ENCODE measurements at regions not wholly inside any gene's neighbourhood (a gene's known extent, or its start where the extent isn't known, plus 50 kb on each side); places are given as distances from the start of the nearest gene placed in this dataset.
"Not testable (repeated sequence)": the region's sequence is repeated elsewhere in the genome, so short reads cannot be mapped to it uniquely, and the experiment has no call there.

DNA sequence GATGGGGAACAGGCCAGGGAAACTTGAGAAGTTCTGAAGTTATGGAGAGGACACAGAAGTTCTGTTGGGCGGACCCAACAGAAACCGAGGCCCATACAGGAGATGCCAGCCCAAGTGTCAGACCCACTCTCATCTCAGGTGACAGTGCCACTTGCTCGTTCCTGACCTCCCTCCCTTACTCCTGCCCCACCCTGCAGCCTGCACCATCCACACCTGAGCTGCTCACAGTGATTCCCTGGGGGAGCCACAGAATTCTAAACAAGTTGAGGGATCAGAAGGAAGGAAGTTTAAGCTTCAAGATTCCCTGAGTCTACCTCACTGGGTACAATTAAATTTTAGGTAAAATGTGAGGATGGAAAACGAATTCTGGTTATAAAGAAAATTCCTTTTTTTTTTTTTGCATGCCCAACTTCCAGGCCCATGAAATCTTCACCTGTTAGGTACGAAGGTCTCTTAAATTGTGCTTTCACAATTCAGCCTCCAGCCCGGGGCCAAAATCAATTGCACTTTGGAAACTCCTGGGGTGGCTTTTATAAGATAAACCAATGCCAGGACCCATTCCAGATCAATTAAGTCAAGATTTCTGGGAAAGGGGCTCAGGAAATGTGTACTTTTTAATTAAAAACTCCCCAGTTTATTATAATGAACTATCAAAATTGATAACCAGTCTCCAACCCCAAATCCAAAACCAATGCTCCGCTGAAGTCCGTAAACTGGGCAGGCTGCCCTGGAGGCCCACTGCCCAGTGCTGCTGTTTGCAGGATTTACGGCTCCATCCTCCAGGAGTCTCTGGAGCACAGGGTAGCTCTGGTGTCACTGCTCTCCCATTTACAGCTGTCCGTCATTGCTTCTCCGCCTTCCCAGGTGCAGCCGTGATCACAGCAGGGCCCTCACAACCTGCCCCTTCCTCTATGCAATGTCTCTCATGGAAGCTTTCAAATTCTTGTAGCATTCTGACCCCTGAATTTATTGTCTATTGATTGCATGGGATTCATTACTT, 643.5 kb downstream of the UQCRFS1 start:
- no peak for DNase-seq (ENCODE audit: low spot score)

DNA sequence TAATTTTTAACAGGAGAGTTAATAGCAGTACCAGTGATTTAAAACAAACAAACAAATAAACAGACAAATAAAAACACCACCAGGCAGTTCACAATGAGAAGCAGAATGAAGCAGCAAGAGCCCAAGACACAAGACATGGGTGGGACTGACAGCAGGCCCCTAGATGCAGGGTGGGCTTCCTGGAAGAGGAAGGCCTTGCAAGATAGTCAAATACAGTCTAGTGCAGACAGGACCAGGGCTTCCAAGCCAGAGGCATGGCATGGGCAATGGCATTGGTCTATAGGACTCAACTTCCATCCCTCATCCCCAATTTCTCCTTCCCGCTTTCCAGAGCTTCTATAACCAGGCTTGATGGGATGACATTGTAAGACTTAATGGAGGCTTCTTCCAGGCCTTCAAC, 645.1 kb downstream of the UQCRFS1 start:
- no peak for DNase-seq (ENCODE audit: low spot score)

DNA sequence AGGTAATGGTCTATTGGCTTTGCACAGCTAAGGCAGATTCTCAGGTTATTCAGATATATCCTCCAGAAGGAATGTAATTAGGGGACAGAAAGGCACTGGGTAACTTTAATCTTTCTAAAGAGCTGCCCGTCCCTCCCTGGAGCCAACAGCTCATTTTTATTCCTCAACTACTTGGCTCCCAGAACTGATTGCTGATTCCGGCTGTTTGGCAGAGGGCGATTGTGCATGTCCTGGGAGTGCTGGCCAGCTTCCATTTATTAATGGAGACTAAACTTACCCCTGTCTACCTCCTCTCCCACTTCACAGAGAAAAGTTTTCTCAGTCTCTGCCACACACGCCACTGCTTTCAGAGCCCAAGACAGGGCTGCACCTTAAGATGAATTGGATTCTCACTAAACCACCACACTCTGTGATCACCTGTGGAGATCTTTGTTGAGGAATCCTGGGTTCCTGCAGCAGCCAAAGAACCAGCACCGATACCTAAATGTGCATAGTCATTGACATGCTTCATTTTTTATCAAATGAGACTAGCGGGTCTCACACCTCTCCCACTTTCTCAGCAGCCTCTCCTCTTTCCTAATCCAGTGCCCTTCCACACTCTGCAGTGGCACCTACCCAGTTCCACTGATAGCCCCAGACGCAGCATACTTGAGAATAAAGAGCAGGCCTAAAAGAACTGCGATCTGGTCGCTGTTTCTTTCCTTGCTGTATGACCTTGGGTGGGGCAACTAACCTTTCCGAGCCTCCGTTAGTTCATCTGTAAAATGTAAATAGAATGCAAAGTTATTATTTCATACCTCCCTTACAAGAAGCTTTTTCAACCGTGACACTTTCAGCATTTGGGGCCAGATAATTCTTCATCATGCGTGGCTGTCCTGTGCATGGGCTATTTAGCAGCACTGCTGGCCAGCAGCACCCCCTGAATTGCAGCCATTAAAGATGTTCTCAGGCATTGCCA, 648.7 kb downstream of the UQCRFS1 start:
- no peak for DNase-seq (ENCODE audit: low spot score)

DNA sequence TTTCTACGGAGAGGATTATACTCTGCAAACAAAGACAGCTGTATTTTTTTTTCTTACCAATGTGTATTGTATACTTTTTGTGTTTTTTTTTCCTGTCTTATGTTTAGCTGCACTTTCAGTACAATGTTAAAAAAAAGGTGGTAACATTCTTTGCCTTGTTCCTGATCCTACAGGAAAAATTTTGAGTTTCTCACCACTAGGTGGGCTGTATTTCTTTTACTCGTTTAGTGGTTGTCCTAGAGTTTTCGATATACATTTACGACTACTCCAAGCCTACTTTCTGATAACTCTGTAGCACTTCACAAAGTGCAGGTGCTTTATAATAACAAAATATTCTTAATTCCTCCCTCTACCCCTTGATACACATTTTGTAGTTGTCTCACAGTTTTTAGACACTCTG, 652.2 kb downstream of the UQCRFS1 start:
- DNase-seq (ENCODE audit: low spot score): no peak

DNA sequence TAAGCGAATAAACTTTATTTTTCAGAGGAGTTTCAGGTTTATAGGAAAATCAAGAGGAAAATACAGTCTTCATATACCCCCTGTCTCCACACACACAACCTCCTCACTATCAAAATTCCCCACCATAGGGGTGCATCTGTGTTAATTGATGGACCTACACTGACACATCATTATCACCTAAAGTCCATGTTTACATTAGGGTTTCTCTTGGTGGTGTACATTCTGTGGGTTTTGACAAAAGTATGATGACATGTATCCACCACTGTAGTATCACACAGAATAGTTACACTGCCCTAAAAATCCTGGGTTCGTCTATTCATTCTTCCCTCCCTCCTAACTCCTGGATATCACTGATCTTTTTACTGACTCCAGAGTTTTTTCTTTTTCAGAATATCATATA, 654.2 kb downstream of the UQCRFS1 start:
- no peak for DNase-seq (ENCODE audit: low spot score)

DNA sequence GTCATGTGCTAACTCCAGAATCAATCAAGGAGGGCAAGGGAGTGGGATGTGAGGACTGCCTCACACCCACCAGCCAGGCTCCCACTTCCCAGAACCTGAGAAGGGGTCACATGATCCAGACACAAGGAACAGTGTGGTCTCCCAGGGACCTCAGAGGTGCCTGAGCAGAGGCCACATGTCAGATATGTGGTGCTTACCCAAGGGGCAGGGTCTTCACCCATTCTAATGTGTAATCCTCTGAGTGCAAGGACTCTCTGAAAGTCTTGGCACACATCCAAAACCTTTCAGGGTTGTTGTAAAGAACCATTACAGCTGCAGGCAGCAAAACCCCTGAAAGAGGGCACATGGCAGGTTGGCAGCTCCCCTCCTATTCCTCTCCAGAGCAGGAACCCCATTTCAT, 656.6 kb downstream of the UQCRFS1 start:
- no peak for DNase-seq (ENCODE audit: low spot score)

DNA sequence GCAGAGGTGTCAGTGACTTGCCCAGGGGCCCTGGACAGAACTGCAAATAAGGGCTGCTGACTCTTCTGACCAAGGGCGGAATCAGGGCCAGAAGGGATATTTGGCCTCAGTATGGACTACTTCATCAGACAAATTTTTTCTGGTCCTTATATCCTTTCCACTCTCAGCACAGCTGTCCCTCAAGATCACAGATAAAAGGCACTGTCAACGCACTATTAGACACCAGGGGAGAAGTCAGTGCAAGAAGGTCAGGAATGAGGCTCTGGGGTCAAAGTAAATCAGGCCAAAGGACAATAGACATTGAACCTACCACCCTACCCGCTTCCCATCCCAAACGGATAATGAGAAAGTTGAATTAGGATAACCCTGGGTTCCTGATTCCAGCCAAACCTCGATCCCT, 657.6 kb downstream of the UQCRFS1 start:
- no peak for DNase-seq (ENCODE audit: low spot score)

DNA sequence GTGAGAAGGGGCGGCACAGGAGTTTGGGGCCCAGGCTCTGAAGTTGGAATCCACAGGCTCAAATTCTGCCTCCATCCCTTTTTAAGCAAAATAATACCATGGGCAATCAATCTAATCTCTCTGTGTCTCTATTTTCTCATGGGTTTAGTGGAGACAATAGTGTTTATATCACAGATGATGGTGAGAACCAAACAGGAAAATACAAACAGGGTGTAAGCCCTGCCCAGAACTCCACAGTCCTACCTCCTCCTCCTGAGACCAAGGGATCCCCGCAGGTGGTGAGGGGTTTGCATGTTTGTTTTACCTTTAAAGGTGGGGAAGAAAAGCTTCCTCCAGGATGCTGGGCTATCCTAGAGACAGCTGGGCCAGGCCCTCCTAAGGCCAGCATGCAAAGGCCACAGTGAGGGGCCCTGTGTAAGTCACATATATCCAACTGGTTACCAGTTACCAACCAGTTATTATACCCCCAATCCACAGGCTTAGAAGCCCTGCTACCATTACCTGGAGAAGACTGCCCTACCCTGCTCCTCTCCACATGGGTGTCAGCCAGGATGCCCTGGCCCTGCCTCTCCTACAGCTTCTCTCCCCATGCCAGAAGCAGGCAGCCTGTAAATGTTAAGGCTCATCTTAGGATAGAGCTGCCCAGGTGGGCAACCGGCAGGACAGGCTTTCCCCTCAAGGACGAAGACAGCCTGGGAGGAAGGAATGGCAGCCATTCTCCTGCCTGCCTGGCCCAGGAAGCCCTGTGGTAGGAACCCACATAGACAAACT, 658.4 kb downstream of the UQCRFS1 start:
- no peak for DNase-seq (ENCODE audit: low spot score)

DNA sequence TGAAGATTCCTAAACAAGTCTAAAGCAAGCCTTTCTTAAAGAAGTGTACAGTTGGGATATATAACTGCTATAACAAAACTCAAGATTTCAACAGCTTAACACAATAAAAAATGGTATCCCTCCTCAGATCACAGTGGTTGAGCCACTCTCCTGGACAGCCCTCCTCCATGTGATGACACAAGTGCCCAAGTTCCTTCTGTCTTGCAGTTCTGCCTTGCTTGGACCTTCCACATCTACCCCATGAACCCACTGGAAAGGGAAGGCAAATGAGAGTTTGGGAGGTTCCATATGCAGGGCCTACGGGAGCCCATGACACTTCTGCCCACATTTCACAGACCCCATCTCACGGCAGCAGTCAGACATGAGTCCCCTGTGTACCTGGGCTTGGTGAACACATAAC, 659.2 kb downstream of the UQCRFS1 start:
- no peak for DNase-seq (ENCODE audit: low spot score)

DNA sequence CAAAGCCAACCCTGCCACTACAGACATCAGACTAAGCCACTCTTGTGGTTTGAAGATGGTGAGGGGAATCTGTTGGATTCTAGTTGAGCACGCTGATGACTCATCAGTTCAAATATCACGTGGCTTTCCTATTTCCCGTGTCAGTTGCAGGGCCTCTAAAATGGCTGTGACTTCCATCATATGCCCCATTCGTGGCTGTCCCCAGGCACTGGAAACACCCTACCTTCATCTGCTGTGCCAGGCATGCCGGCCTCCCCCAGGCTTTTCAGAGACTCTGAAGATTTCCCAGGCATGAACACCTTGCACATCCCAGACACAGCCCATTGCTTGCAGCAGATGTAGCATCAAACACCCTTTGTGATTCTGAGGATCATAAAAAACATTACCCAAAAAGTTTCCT, 659.9 kb downstream of the UQCRFS1 start:
- no peak for DNase-seq (ENCODE audit: low spot score)

DNA sequence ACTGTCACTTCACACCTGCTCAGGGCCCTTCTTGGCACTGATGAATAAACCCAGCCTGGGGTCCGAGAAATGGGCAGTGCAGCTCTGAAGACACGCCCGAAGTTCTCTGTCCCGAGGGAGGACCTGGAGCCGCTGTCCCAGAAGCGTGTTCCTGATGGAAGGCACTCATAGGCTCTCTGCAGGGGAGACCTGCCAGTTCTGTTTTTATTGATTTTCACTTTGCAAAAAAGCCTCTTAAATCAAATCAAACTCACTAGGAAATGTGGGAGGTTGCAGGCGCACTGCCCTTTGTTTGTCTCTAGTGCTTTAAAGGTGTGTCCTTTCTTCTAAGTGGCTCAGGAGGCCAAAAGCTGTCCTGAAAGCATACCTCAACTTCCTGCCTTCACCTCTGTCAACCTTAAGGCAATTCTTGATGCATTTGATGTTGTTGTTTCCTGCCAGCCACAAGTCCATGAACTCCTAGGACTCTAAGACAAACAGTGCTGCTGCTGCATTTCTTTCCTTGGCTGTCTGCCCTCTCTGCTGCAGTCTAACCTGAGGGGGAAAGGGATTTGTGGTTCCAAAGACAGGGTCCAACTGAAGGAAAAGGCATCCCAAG, 663.2 kb downstream of the UQCRFS1 start:
- no peak for DNase-seq (ENCODE audit: low spot score)

DNA sequence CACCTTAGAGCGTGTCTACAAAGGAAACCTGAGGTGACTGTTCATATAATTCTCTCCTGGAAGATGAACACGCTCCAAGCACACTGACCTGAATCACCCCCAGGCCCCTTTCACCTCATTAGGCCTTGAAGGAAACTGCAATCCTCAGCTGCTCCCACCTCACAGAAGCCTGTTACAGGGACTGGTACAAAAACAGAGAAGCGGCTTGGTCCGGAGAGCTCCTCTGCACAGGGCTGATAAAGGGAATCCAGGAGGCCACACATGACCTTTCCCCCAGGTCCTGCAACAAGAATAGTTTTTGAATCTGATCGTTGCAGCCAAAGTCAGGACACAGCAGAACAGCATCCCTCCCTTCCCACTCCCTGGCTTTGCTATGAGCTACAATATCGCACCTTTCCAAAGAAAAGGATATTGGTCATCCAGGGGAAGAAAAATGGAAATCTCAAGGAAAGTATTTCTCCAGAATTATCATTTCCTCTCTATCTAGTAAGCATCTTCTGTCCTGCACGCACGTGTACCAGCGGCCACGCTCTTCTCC, 666.7 kb downstream of the UQCRFS1 start:
- DNase-seq (ENCODE audit: low spot score): no peak

DNA sequence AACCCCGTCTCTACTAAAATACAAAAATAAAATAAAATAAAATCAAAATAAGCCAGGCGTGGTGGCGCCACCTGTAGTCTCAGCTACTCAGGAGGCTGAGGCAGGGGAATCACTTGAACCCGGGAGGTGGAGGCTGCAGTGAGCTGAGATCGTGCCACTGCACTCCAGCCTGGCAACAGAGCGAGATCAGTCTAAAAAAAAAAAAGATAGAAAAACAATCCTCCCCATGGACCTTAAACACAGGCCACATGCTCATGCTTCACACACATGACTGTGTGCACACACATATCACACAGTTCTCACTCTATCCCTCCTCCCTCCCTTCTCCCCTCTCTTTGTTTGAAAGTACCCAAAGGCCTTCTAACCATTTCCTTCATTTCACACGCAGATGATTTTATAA, 667.6 kb downstream of the UQCRFS1 start:
- not testable (repeated sequence) for DNase-seq (ENCODE audit: low spot score)

DNA sequence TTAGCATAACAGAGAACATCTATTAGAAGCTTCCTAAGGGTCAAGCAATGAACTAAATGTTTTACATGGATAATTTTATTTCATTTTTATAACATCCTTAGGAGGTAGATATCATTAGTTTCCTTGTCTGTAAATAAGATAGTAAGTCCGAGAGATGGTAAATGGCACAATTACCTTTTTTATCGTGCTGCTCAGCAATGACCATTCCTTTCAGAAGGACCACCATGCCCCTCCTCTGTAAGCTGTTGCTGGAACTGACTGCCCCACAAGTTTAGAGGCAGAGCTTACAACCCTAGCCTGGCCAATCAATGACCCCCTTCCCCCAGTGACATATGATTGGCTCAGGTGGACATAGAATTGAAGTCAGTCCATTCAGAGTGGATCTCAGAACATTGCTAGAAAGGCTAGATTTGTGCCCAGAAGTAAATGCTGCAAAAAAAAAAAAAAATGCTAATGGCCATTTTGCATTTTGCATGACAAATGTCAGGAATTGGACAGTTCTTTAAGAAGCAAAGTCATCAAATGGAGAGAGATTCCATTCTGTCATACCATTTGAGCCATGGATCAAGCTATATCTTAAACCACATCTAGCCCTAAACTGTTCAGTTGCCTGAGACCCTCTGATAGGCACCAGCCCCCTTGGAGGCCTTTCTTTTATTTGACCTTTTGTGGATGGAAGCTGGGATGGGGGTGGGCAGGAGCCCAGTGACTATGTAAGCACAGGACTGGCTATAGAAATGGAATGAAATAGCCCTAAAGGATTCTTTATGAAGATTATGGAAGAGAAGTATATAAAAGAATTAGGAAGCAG, 668.3 kb downstream of the UQCRFS1 start:
- no peak for DNase-seq (ENCODE audit: low spot score)

DNA sequence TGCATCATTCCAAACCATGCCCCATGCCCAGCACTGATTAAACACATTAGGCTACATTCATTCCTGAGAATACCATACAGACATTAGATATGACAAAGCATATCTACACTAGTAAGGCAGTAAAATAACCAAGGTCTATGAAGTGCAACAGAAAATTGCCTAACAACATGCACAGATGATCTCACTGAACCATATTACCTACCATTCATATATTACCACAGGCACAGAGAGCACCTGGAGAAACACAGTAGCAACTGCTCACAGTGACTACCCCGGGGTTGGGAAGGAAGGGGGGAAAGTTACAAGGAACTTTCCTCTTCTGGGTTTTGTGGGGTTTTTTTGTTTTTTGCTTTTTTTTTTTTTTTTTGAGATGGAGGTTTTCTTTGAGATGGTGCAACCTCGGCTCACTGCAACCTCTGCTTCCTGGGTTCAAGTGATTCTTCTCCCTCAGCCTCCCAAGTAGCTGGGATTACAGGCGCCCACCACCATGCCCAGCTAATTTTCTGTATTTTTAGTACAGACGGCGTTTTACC, 669.6 kb downstream of the UQCRFS1 start:
- no peak for DNase-seq (ENCODE audit: low spot score)

DNA sequence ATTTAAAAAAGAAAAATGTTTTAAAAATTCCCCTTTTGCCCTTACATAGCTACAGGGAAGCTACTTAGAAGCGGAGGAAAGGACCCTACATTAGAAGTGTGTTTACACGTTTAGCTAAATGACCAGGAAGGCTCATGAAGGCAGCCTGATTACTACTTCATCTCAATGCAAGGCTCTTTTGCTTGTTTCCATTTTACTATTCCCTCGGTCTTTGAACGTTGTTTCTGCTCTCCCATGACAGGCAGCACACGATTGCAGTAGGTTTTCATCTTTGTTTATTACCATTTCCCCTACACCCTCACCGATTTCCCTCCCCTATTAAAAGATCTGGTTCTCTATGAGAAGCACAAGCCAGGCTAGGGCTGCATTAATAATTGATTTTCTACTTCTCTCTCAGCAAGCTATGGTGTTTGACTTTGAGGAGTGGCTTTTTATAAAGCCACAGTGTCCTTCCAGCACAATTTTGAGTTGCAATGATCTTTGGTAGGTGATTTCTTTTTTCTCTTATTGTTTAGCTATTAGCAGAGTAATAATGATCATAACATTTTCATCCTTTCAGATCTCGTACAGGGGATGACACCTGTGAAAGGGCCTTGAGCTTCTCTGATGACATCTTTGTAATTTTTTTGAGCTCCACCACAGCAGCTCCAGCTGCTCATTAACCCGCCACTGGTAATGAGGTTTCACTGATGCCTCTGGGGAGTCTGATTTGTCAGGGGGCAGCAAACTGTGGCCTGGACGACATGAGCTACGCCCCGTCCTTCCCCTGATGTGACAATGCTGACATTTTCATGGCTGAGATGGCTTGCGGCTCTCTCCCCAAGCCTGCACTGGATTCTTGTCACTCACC, 670.3 kb downstream of the UQCRFS1 start:
- no peak for DNase-seq (ENCODE audit: low spot score)

DNA sequence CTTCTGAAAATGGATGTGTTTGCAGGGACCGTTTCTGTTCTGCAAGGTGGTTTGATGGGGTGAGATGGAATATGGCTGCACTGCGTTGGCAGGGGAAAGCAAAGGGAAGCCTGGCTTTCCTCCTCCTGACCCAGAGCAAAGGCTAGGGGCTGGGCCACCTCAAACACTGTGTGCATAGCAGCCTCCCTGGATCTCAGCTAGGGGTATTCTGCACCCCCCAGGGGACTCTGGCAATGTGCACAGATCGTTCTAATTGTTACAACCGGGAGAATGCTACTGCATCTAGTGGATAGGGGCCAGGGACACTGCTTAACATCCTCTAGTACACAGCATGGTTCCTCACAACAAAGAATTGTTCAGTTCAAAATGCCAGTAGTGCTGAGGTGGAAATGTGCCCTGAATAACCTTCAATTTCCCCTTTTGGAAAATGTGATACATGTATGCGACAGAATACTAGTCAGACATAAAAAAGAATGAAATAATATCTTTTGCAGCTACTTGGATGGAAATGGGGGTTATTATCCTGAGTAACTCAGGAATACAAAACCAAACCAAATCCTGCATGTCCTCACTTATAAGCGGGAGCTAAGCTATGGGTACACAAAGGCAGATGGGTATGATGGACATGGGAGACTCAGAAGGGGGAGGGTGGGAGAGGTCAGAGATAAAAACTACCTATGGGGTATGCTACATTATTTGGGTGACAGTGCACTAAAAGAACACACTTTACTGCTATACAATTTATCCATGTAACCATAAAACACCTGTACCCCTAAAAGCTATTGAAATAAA, 671.2 kb downstream of the UQCRFS1 start:
- DNase-seq (ENCODE audit: low spot score): no peak

DNA sequence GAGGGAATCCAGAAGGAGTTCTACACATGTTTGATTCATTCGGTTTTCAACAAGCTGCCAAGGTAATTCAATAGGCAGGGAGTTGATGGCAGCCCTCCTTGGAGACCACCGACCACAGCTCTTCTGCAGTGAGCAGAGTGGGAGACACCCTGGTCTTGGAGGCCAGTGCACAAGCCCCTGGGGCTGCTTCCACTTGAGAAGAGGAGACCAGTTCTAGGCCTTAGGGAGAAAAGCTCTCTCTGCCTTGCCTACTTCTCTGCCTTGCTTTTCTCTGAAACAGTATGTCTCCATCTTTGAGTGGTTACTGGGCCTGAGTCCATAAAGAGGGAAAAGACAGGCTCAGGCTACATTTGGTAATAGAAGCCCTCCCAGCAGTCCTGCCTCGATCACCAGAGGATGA, 671.9 kb downstream of the UQCRFS1 start:
- DNase-seq (ENCODE audit: low spot score): no peak

Measured in left forelimb (tissue), 1 donor.